ENCODE measurements at regions not wholly inside any gene's neighbourhood (a gene's known extent, or its start where the extent isn't known, plus 50 kb on each side); places are given as distances from the start of the nearest gene placed in this dataset.

DNA sequence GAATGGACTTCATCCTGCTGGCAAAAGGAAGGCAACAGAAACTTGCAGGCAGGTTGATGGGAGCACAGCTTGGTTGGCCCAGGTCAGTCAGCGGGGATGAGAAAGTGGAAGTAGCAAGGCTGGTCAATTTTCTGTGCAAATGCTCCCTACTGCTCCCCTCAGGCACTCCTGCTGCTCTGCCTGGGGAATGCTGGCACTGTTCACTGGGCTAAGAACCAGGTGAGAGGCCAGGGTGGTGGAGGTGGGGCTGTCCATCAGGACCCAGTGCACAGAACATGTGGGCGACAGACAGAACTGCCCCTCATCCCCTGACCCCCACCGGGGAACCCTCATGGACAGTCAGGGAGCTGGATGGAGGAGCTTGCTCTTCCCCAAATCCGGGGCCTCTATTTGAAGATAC lies 593.1 kb downstream of the IRX1 start:
- Histone ChIP-seq H3K4me1 (no peaks in the 10 kb centered on the region), H3K4me3 (no peak overlapping the region), H3K9me3 (peaks cover 4% of the 10 kb centered on the region; the same call in 2 of the 3 replicates), H3K27ac (no peak overlapping the region), H3K4me2 (no peak overlapping the region)
- ATAC-seq (no peak; a peak in 1 of 6 replicates), FAIRE-seq (no peak), DNase-seq (ENCODE audit: low read depth in 1 of 2, low spot score in 1 of 2) (no peak)
- ChIA-PET POLR2A (no interaction called here), CTCF (no interaction called here)
- TF ChIP-seq RARB (CRISPR knock-in tag; IDR thresholded peaks at IDR 0.05) (no peak), ZSCAN20 (CRISPR knock-in tag; IDR thresholded peaks at IDR 0.05) (no peak), CBX2 (IDR thresholded peaks at IDR 0.05; ENCODE audit: borderline replicate concordance, low read depth) (no peak), HOXB5 (CRISPR knock-in tag; IDR thresholded peaks at IDR 0.05) (no peak), EHF (CRISPR knock-in tag; IDR thresholded peaks at IDR 0.05) (no peak), BHLHE40 (IDR thresholded peaks at IDR 0.05; ENCODE audit: low read depth, low read length) (no peak), EP300 (IDR thresholded peaks at IDR 0.05) (no peak), CEBPB (IDR thresholded peaks at IDR 0.05) (no peak), ZC3H11A (IDR thresholded peaks at IDR 0.05) (no peak), RFX5 (IDR thresholded peaks at IDR 0.05) (no peak), FOXS1 (CRISPR knock-in tag; IDR thresholded peaks at IDR 0.05) (no peak), CHD2 (IDR thresholded peaks at IDR 0.05; ENCODE audit: low read length, partially characterized antibody) (no peak), HEYL (CRISPR knock-in tag; IDR thresholded peaks at IDR 0.05) (no peak), RCOR1 (IDR thresholded peaks at IDR 0.05; ENCODE audit: low read depth, low read length) (no peak), MYC (IDR thresholded peaks at IDR 0.05; ENCODE audit: borderline replicate concordance, low read length) (no peak), KDM5A (IDR thresholded peaks at IDR 0.05) (no peak), JUN (IDR thresholded peaks at IDR 0.05) (no peak)
- TF ChIP-seq, protein P1, sequence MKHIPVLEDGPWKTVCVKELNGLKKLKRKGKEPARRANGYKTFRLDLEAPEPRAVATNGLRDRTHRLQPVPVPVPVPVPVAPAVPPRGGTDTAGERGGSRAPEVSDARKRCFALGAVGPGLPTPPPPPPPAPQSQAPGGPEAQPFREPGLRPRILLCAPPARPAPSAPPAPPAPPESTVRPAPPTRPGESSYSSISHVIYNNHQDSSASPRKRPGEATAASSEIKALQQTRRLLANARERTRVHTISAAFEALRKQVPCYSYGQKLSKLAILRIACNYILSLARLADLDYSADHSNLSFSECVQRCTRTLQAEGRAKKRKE (CRISPR knock-in tag; IDR thresholded peaks at IDR 0.05; ENCODE audit: low read depth): no peak
- TF ChIP-seq, protein P2, sequence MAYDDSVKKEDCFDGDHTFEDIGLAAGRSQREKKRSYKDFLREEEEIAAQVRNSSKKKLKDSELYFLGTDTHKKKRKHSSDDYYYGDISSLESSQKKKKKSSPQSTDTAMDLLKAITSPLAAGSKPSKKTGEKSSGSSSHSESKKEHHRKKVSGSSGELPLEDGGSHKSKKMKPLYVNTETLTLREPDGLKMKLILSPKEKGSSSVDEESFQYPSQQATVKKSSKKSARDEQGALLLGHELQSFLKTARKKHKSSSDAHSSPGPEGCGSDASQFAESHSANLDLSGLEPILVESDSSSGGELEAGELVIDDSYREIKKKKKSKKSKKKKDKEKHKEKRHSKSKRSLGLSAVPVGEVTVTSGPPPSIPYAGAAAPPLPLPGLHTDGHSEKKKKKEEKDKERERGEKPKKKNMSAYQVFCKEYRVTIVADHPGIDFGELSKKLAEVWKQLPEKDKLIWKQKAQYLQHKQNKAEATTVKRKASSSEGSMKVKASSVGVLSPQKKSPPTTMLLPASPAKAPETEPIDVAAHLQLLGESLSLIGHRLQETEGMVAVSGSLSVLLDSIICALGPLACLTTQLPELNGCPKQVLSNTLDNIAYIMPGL (CRISPR knock-in tag; IDR thresholded peaks at IDR 0.05; ENCODE audit: borderline replicate concordance): no peak
- TF ChIP-seq, protein P3, sequence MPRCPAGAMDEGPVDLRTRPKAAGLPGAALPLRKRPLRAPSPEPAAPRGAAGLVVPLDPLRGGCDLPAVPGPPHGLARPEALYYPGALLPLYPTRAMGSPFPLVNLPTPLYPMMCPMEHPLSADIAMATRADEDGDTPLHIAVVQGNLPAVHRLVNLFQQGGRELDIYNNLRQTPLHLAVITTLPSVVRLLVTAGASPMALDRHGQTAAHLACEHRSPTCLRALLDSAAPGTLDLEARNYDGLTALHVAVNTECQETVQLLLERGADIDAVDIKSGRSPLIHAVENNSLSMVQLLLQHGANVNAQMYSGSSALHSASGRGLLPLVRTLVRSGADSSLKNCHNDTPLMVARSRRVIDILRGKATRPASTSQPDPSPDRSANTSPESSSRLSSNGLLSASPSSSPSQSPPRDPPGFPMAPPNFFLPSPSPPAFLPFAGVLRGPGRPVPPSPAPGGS (IDR thresholded peaks at IDR 0.05): no peak
- WGBS (ENCODE audit: missing lambda C conversion rate): 28% methylated on average over 4 of the region's 4 CpGs

DNA sequence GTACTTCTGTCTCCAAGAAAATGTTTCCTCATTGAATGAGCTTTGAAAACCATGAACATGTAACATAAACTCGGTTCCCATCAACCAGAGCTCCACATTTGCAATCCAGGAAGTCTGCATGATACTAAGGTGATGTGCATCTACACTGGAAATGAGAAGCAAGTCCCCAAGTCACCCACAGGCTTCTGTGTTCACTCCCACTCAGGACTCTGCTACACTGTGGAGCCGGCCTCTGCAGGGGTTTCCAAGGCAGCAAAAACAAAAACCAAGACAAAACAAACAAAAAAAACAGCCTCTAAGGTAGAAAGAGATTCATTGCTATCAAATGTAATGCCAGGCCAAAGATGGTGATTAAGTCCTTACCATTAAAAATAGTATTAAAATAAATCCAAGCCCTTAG lies 593.7 kb downstream of the IRX1 start:
- 0% methylated on average over 2 of the region's 2 CpGs for WGBS (ENCODE audit: missing lambda C conversion rate)
- H3K27ac ChIP-seq: no peak overlapping the region
- H3K9me3 ChIP-seq: peaks cover 4% of the 10 kb centered on the region; the same call in 2 of the 3 replicates
- H3K4me2 ChIP-seq: no peak overlapping the region
- ATAC-seq (no peak), FAIRE-seq (no peak), DNase-seq (ENCODE audit: low read depth in 1 of 2, low spot score in 1 of 2) (no peak)
- TF ChIP-seq EHF (CRISPR knock-in tag; IDR thresholded peaks at IDR 0.05) (no peak), CBX2 (IDR thresholded peaks at IDR 0.05; ENCODE audit: borderline replicate concordance, low read depth) (no peak), RARB (CRISPR knock-in tag; IDR thresholded peaks at IDR 0.05) (no peak)
- TF ChIP-seq, protein P4, sequence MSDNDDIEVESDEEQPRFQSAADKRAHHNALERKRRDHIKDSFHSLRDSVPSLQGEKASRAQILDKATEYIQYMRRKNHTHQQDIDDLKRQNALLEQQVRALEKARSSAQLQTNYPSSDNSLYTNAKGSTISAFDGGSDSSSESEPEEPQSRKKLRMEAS (IDR thresholded peaks at IDR 0.05): no peak
- no peaks in the 10 kb centered on the region for H3K4me1 ChIP-seq
- H3K4me3 ChIP-seq: no peak overlapping the region
- POLR2A ChIA-PET: no interaction called here
- CTCF ChIA-PET: no interaction called here

DNA sequence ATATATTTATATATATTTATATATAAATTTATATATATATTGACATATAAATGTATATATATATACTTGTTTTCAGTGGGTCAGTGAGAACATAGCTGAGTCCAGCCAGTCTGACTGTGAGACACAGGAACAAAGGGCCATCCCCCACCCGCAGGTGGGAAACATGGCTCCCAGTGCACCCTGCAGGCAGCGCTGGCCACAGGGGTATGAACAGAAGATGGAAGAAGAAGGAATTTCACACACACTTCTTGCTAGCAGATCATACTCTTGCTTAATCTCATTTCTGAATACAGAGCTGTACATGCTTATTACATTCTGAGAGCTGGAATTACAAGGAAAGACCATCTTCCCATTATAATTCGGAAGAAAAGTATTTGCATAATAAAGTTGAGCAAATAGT lies 595.4 kb downstream of the IRX1 start:
- no peak overlapping the region for H3K4me3 ChIP-seq
- FAIRE-seq (no peak), ATAC-seq (no peak), DNase-seq (ENCODE audit: low read depth in 1 of 2, low spot score in 1 of 2) (no peak)
- no peaks in the 10 kb centered on the region for H3K9me3 ChIP-seq
- ChIA-PET CTCF (no interaction called here), POLR2A (no interaction called here)
- no peak overlapping the region for H3K4me2 ChIP-seq
- 55% methylated on average over 3 of the region's 3 CpGs for WGBS (ENCODE audit: missing lambda C conversion rate)
- H3K27ac ChIP-seq: no peak overlapping the region
- no peaks in the 10 kb centered on the region for H3K4me1 ChIP-seq
- no peak for TF ChIP-seq RAD21 (conservative IDR thresholded peaks at IDR 0.05 in 1 of 2, IDR thresholded peaks at IDR 0.05 in 1 of 2)
- TF ChIP-seq, protein P5, sequence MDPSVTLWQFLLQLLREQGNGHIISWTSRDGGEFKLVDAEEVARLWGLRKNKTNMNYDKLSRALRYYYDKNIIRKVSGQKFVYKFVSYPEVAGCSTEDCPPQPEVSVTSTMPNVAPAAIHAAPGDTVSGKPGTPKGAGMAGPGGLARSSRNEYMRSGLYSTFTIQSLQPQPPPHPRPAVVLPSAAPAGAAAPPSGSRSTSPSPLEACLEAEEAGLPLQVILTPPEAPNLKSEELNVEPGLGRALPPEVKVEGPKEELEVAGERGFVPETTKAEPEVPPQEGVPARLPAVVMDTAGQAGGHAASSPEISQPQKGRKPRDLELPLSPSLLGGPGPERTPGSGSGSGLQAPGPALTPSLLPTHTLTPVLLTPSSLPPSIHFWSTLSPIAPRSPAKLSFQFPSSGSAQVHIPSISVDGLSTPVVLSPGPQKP (IDR thresholded peaks at IDR 0.05; ENCODE audit: low read depth, low read length): no peak
